Naive thymus-derived CD8-positive, alpha-beta T cell (primary cell): ENCODE measurements at regions not wholly inside any gene's neighbourhood (a gene's known extent, or its start where the extent isn't known, plus 50 kb on each side); places are given as distances from the start of the nearest gene placed in this dataset.

Source experiments
- ATAC-seq, 2 donors: fragments of 150-1000 bp; cut with Tn5 transposase in 1 of 2; sonication (Bioruptor Pico), chemical (Tn5 transposase) in 1 of 2; 1 replicate in 1 of 2; 2 replicates in 1 of 2; pipeline ENCODE4 v1.10.0; 2021; ENCODE audit warnings: mild to moderate bottlenecking in 2 of 2, moderate library complexity in 2 of 2
- POLR2A ChIA-PET: fragments of 350-600 bp; sonication (Branson Sonifier 250); formaldehyde crosslinking; loops from one replicate; lab custom pipeline; 2021; ENCODE audit warnings: antibody characterized with exemption; lab: Charles Lee
- DNase-seq, 10 donors: peaks; one replicate each; pipeline versions ENCODE4 v3.0.0 to v3.0.0-alpha.2; 2020 to 2022
- H3K27ac Mint-ChIP-seq, 10 donors: one replicate each; pipeline ENCODE4 v1.8.0; 2020 to 2022; ENCODE audit warnings: mild to moderate bottlenecking in 10 of 10, mixed read lengths in 10 of 10, moderate library complexity in 4 of 10, inconsistent platforms in 1 of 10
- H3K27me3 Mint-ChIP-seq, 5 donors: one replicate each; pipeline ENCODE4 v1.8.0; 2021 to 2022; ENCODE audit warnings: mixed read lengths in 5 of 5
- H3K36me3 Mint-ChIP-seq, 3 donors: one replicate each; pipeline ENCODE4 v1.8.0; 2020 to 2022; ENCODE audit warnings: mixed read lengths in 3 of 3, mild to moderate bottlenecking in 2 of 3, inconsistent platforms in 1 of 3
- H3K4me1 Mint-ChIP-seq, 4 donors: one replicate each; pipeline ENCODE4 v1.8.0; 2021 to 2022; ENCODE audit warnings: mixed read lengths in 4 of 4
- H3K4me3 Mint-ChIP-seq, 10 donors: one replicate each; pipeline ENCODE4 v1.8.0; 2020 to 2022; ENCODE audit warnings: mild to moderate bottlenecking in 10 of 10, mixed read lengths in 10 of 10, moderate library complexity in 6 of 10, inconsistent platforms in 1 of 10
- H3K9me3 Mint-ChIP-seq, 9 donors: one replicate each; pipeline ENCODE4 v1.8.0; 2020 to 2022; ENCODE audit warnings: mixed read lengths in 9 of 9, mild to moderate bottlenecking in 3 of 9, inconsistent platforms in 1 of 9, moderate library complexity in 1 of 9

DNA sequence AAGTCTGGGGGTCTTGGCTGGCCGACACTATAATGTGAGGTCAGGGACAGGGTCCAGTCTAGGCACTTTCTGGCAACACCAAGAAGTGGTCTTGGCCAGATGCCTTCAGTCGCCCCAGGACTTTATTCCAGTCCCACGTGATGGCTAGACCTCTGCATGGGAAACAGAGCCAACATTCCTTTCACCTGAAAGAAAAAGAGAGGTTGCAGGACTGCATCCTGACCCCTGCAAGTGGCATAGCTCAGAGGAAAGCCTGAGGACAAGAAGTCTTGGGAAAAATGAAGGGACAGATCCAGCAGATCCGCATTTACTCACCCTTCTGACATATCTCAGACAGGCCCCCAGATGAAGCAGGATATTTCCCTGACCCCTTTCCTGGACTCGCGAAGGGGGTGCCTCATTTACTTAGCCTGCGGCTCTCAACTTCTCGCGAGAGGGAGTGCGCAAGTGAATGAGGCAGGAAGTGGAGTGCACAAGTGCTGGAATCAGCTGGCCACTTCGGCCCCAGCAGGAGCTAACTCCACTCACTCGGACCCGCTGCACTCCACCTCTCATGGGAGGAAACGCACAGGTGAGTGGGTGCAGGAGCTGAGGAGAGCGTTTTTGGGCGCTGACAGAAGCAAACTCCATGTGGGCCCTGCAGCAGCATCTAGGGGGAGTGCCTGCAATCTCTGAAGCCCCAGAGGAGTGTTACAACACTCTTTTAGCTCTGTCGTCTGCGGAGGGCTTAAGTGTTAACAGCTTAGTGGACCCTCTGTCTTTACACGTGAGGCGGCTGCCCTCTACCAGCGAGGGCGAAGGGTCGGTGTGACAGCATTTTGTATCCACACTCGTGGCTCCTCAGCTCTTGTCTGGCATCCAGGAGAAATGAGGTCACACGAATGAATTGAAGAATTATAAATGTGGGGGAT, 916.2 kb upstream of the GHITM start:
- Mint-ChIP-seq H3K27me3 (no peaks in the 10 kb centered on the region), H3K36me3 (no peaks in the 10 kb centered on the region), H3K4me1 (no peaks in the 10 kb centered on the region), H3K9me3 (peaks cover 0 to 10% (median 0%) of the 10 kb centered on the region in 9 donors), H3K4me3 (no peak overlapping the region), H3K27ac (no peak overlapping the region)
- POLR2A ChIA-PET, result no interaction called here
- DNase-seq, result no peak
- ATAC-seq, result no peak

DNA sequence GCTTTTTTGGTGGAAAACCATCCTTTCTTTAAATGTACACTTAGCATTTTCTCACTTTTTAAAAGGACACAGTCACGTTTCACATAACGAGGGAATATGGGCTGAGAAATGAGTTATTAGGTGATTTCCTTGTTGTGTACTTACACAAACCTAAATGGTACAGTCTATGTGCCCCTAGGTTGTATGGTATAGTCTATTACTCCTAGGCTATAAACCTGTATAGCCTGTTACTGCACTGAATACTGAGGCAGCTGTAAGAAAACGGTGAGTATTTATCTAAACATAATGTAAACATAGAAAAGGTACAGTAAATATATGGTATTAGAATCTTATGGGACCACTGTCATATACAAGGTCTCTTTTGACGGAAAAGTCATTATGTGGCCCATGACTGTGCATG, 913.5 kb upstream of the GHITM start:
- no peaks in the 10 kb centered on the region for H3K36me3 Mint-ChIP-seq
- no peaks in the 10 kb centered on the region for H3K27me3 Mint-ChIP-seq
- no peak overlapping the region for H3K4me3 Mint-ChIP-seq
- no peak for ATAC-seq
- POLR2A ChIA-PET, result no interaction called here
- H3K4me1 Mint-ChIP-seq, result peaks cover 0 to 2% (median 0%) of the 10 kb centered on the region in 4 donors
- DNase-seq, result no peak
- H3K27ac Mint-ChIP-seq, result no peak overlapping the region
- peaks cover 0 to 4% (median 0%) of the 10 kb centered on the region in 9 donors for H3K9me3 Mint-ChIP-seq

DNA sequence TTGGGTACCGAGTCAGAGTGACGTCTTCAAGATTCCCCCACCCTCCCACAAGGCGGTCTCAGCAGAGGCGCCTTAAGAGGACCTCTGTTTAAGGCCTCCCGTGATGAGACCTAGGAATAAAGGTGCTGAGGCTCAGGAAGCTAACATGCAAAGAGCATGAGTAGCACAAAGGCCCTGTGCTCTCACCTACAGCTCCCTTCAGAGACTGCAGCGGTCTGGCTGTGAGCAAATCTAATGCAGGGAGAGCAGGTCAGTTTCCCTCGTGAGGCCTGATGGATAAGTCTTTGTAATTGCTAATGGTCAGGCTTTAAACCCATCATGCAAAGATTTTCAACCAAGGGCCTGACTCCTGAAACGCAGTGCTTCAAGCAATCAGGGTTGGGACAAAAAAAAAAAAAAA, 909.3 kb upstream of the GHITM start:
- ATAC-seq, result no peak
- POLR2A ChIA-PET, result no interaction called here
- Mint-ChIP-seq H3K4me1 (peaks cover 0 to 2% (median 0%) of the 10 kb centered on the region in 4 donors), H3K27me3 (no peaks in the 10 kb centered on the region), H3K4me3 (no peak overlapping the region), H3K27ac (no peak overlapping the region), H3K36me3 (no peaks in the 10 kb centered on the region), H3K9me3 (peaks cover 0 to 9% (median 3%) of the 10 kb centered on the region in 9 donors)
- DNase-seq, result no peak

- H3K27ac Mint-ChIP-seq, result no peak overlapping the region
- ATAC-seq (no peak), DNase-seq (no peak)
- H3K9me3 Mint-ChIP-seq, result peaks cover 0 to 9% (median 0%) of the 10 kb centered on the region in 9 donors
- H3K4me1 Mint-ChIP-seq, result peaks cover 0 to under 1% (median 0%) of the 10 kb centered on the region in 4 donors
- H3K27me3 Mint-ChIP-seq, result no peaks in the 10 kb centered on the region
- no peak overlapping the region for H3K4me3 Mint-ChIP-seq
- H3K36me3 Mint-ChIP-seq, result no peaks in the 10 kb centered on the region
- POLR2A ChIA-PET, result no interaction called here
Measured at GRCh38 chr10:83233691-83234090, 905.6 kb upstream of the GHITM start.

DNA sequence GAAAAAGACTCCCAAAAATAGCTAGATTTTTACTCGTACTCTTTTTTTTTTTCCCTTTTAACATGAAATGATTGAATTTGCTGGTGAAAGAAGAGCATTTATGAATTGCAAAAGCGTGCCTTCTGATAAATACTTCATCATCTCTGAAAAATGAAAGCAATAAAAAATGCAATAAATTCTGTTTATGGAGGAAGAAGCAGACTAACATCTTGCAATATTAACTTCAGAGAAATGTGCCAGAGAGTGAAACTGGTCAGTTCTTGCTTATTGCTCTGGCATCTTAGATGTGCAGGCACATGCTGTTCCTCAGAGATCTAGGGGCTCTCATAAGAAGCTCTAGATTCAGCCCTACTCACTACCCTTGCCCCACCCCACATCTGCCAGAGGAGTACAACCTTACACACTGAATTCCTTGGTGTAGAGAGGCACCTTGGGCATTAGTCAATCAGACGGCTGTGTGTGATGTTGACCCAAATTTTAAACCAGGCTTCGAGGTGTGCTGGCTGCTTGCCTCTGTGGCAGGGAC, 891.1 kb upstream of the GHITM start:
- DNase-seq (no peak), ATAC-seq (no peak)
- Mint-ChIP-seq H3K4me3 (no peak overlapping the region), H3K4me1 (no peaks in the 10 kb centered on the region), H3K27ac (no peak overlapping the region), H3K36me3 (peaks cover 0 to 7% (median 0%) of the 10 kb centered on the region in 3 donors), H3K27me3 (no peaks in the 10 kb centered on the region), H3K9me3 (peaks cover 0 to 35% (median 11%) of the 10 kb centered on the region in 9 donors)
- POLR2A ChIA-PET, result no interaction called here

- H3K27me3 Mint-ChIP-seq, result no peaks in the 10 kb centered on the region
- no peak for ATAC-seq
- no peaks in the 10 kb centered on the region for H3K4me1 Mint-ChIP-seq
- H3K4me3 Mint-ChIP-seq, result no peak overlapping the region
- H3K27ac Mint-ChIP-seq, result no peak overlapping the region
- POLR2A ChIA-PET, result no interaction called here
- peaks cover 0 to 47% (median 20%) of the 10 kb centered on the region in 9 donors for H3K9me3 Mint-ChIP-seq
- DNase-seq, result no peak
- H3K36me3 Mint-ChIP-seq, result peaks cover 0 to 8% (median 0%) of the 10 kb centered on the region in 3 donors
Measured at GRCh38 chr10:83250396-83250795, 888.9 kb upstream of the GHITM start.

DNA sequence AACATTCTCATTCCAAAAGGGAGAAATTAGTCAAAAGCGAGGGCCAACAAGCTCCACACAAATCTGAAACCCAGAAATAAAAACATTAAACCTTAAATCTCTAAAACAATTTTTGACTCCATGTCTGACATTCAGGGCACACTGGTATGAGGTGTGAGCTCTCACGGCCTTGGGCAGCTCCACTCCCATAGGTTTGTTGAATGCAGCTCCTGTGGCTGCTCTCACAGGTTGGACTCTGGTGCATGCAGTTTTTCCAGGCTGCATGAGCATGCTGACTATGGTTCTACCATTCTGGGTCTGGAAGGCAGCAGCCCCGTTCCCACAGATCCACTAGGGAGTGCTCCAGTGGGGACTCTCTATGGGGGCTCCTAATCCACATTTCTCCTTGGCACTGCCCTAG, 887.1 kb upstream of the GHITM start:
- no peak for DNase-seq
- Mint-ChIP-seq H3K27ac (no peak overlapping the region), H3K4me1 (no peaks in the 10 kb centered on the region), H3K36me3 (peaks cover 0 to 8% (median 0%) of the 10 kb centered on the region in 3 donors), H3K4me3 (no peak overlapping the region), H3K9me3 (peaks cover 0 to 59% (median 22%) of the 10 kb centered on the region in 9 donors), H3K27me3 (no peaks in the 10 kb centered on the region)
- POLR2A ChIA-PET, result no interaction called here
- no peak for ATAC-seq

DNA sequence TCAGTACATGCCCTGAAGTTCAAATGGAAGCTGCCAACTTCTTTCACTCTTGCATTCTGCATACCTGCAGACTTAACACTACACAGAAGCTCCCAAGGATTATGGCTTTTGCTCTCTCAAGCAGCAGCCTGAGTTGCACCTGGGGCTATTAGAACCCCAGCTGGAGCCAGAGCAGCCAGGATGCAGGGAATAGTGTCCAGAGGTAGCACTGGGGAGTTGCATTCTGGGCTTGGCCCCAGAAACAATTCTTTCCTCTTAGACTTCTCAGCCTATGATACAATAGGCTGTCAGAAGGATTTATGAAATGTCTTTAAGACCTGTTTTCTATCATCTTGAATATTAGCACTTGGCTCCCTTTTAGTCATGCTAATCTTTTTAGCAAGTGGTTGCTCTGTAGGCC, 886.7 kb upstream of the GHITM start:
- no peak for ATAC-seq
- Mint-ChIP-seq H3K36me3 (peaks cover 0 to 8% (median 0%) of the 10 kb centered on the region in 3 donors), H3K27me3 (no peaks in the 10 kb centered on the region), H3K27ac (no peak overlapping the region), H3K4me3 (no peak overlapping the region), H3K9me3 (peaks cover 0 to 59% (median 22%) of the 10 kb centered on the region in 9 donors), H3K4me1 (no peaks in the 10 kb centered on the region)
- POLR2A ChIA-PET, result no interaction called here
- DNase-seq, result no peak

DNA sequence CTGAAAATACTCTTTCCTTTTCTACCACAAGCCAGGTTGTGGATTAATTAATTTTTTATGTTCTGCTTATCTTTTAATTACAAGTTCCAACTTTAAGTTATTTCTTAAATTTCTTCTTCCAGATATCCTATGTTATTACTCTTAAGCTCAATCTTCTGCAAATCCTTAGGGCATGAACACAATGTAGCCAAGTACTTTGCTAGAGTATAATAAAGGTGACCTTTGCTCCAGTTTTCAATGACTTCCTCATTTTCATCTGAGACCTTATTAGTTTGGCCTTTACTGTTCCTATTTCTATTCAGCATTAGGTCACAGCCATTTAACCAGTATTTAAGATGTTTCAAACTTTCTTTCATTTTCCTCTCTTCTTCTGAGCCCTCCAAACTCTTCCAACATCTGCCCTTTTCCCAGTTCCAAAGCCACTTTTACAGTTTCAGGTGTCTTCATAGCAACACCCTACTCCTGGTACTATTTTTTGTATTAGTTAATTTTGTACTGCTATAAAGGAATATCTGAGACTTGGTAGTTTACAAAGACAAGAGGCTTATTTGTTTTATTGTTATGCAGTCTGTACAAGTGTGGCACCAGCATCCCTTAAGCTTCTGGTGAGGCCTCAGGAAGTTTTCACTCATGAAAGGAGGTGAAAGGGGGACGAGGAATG, 886.2 kb upstream of the GHITM start:
- Mint-ChIP-seq H3K4me3 (no peak overlapping the region), H3K27ac (no peak overlapping the region), H3K27me3 (no peaks in the 10 kb centered on the region), H3K36me3 (peaks cover 0 to 8% (median 0%) of the 10 kb centered on the region in 3 donors), H3K9me3 (peaks cover 0 to 59% (median 22%) of the 10 kb centered on the region in 9 donors), H3K4me1 (no peaks in the 10 kb centered on the region)
- POLR2A ChIA-PET, result no interaction called here
- DNase-seq (no peak), ATAC-seq (no peak)

- H3K9me3 Mint-ChIP-seq, result peaks cover 0 to 65% (median 20%) of the 10 kb centered on the region in 9 donors
- POLR2A ChIA-PET, result no interaction called here
- H3K27me3 Mint-ChIP-seq, result no peaks in the 10 kb centered on the region
- H3K36me3 Mint-ChIP-seq, result peaks cover 0 to 8% (median 0%) of the 10 kb centered on the region in 3 donors
- DNase-seq (no peak), ATAC-seq (no peak)
- no peak overlapping the region for H3K4me3 Mint-ChIP-seq
- H3K27ac Mint-ChIP-seq, result no peak overlapping the region
- H3K4me1 Mint-ChIP-seq, result no peaks in the 10 kb centered on the region
Measured at GRCh38 chr10:83254698-83255097, 884.6 kb upstream of the GHITM start.

GRCh38 chr10:83262434-83262833, 876.9 kb upstream of the GHITM start:
- Mint-ChIP-seq H3K36me3 (no peaks in the 10 kb centered on the region), H3K9me3 (peaks cover 0 to 37% (median 10%) of the 10 kb centered on the region in 9 donors), H3K4me3 (no peak overlapping the region), H3K27ac (no peak overlapping the region), H3K4me1 (no peaks in the 10 kb centered on the region), H3K27me3 (no peaks in the 10 kb centered on the region)
- POLR2A ChIA-PET, result no interaction called here
- DNase-seq (no peak), ATAC-seq (no peak)

DNA sequence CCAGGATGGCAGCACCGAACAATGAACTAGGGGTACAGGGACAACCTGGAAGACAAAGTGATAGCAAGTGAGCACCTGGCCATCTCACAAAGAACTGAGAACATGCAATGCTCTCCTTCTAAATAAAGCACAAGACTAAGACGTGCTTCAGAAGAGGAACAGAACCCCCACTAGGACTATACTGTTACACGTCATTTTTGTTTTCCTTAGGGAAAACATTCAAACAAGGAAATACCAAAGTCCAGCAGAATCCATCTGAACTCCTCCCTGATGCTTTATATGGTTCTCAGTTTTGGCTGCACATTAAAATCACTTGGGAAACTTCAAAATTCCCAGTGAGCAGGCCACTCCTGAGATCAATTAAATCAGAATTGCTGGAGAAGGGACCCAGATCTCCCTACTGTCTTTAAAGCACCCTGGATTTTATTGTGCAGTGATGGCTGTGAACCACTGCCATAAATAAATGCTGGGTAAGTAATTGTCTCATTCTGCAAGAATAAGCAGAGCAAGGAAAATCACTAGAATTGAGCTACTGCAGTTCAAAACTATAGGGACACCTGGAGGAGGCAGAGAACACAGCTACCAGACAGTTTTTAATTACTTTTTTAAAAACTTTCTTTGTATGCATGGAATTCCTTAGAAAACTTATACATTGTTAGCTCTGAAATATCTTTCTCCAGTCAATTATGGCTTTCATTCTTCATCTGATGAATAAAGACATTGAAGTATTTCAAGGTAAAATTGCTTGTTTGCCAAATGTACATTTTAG, 866.5 kb upstream of the GHITM start:
- ATAC-seq, result no peak
- Mint-ChIP-seq H3K36me3 (no peaks in the 10 kb centered on the region), H3K4me3 (no peak overlapping the region), H3K9me3 (peaks cover 0 to 11% (median 2%) of the 10 kb centered on the region in 9 donors), H3K27me3 (no peaks in the 10 kb centered on the region), H3K27ac (no peak overlapping the region), H3K4me1 (no peaks in the 10 kb centered on the region)
- POLR2A ChIA-PET, result no interaction called here
- DNase-seq, result no peak
